Left lung (tissue), 4 donors: ENCODE measurements at regions not wholly inside any gene's neighbourhood (a gene's known extent, or its start where the extent isn't known, plus 50 kb on each side); places are given as distances from the start of the nearest gene placed in this dataset.
"Not testable (repeated sequence)": the region's sequence is repeated elsewhere in the genome, so short reads cannot be mapped to it uniquely, and the experiment has no call there.

Source experiments
- ATAC-seq: fragments of 200-7000 bp; cut with Tn5 transposase; one replicate; pipeline ENCODE4 v1.9.1; 2020; ENCODE audit warnings: moderate library complexity
- DNase-seq, 4 donors: peaks; one replicate each; pipeline ENCODE4 v3.0.0-alpha.2; 2013 to 2020
- H3K27ac ChIP-seq, 2 donors: fragments of 200-600 bp; sonication (generic) in 1 of 2; one replicate each; pipeline versions ENCODE4 v1.5.0 to v1.8.0; 2020 to 2021
- H3K27me3 ChIP-seq, 2 donors: fragments of 200-600 bp; sonication (generic) in 1 of 2; one replicate each; pipeline versions ENCODE4 v1.5.0 to v1.8.0; 2020 to 2021
- H3K36me3 ChIP-seq, 2 donors: fragments of 200-600 bp; sonication (generic) in 1 of 2; one replicate each; pipeline versions ENCODE4 v1.5.0 to v1.8.0; 2020 to 2021
- H3K4me1 ChIP-seq, 2 donors: fragments of 200-600 bp; one replicate each; pipeline ENCODE4 v1.8.0; 2021
- H3K4me3 ChIP-seq, 2 donors: fragments of 200-600 bp; sonication (generic) in 1 of 2; one replicate each; pipeline versions ENCODE4 v1.5.0 to v1.8.0; 2020 to 2021; ENCODE audit warnings: mild to moderate bottlenecking in 1 of 2
- H3K9me3 ChIP-seq, 2 donors: fragments of 200-600 bp; sonication (generic) in 1 of 2; one replicate each; pipeline versions ENCODE4 v1.5.0 to v1.8.0; 2020 to 2021
- CTCF ChIP-seq, 2 donors: fragments of 200-600 bp; sonication (generic) in 1 of 2; IDR thresholded peaks; one replicate each; pipeline versions ENCODE4 v1.5.0 to v1.8.0; 2021; ENCODE audit warnings: antibody characterized with exemption in 2 of 2
- intact Hi-C, 2 donors: fragments of 100-400 bp; cut with DNase I; formaldehyde crosslinking; loops; one replicate each; pipeline versions ENCODE4 v1.11.2 to v1.14.2; 2022
- donor health status: DM: no; HTN: yes; CAD: no.
- donor health status: DM: no; HTN: no; CAD: no.

DNA sequence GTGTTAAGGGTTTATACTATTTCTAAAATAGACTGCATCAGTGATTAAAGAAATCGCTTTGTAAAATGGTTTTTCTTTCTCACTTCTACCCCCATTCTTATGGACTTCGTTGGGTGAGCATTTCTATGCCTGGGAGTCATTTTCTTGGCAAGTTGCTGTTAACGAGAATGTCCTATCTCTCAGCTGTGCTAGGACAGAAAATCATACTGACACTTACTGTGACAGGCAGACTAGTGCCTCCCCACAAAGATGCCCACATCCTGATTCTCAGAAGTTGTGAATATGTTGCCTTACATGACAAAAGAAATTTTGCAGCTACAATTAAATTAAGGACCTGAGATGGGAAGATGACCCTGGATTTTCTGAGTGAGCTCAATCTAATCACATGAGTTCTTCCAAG lies 65.1 kb upstream of the NMUR2 start:
- no peaks in the 10 kb centered on the region for H3K27me3 ChIP-seq
- H3K4me3 ChIP-seq, result no peak overlapping the region
- H3K4me1 ChIP-seq, result no peaks in the 10 kb centered on the region
- no peaks in the 10 kb centered on the region for H3K9me3 ChIP-seq
- intact Hi-C loops, result no loop called here
- no peak for DNase-seq
- no peak overlapping the region for H3K27ac ChIP-seq
- no peak for ATAC-seq
- TF ChIP-seq CTCF (IDR thresholded peaks at IDR 0.05), result no peak
- no peaks in the 10 kb centered on the region for H3K36me3 ChIP-seq

- DNase-seq (no peak), ATAC-seq (no peak)
- intact Hi-C loops, result no loop called here
- Histone ChIP-seq H3K9me3 (no peaks in the 10 kb centered on the region), H3K4me1 (no peaks in the 10 kb centered on the region), H3K27ac (no peak overlapping the region), H3K27me3 (no peaks in the 10 kb centered on the region), H3K36me3 (no peaks in the 10 kb centered on the region), H3K4me3 (no peak overlapping the region)
- TF ChIP-seq CTCF (IDR thresholded peaks at IDR 0.05), result no peak
Observed at GRCh38 chr5:152472083-152472482, 67.0 kb upstream of the NMUR2 start.

DNA sequence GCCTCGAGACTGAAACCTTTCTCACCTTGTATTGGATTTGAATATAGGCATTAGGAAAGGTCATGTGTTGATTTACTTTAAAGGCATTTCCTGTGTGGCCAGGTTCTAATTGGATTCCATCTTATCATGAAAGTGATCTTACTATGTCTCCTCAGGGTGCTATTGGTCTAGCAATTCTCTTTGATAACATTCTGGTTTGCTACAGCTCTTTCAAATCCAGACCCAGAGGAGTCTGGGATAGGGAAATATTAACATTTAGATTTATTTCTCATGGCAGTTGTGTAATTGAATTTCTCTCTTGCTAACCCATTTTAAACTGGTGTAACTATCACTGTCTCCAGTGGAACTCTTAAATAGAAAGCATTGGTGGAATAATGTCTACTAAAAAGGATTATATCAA lies 69.9 kb upstream of the NMUR2 start:
- no peak overlapping the region for H3K27ac ChIP-seq
- H3K4me1 ChIP-seq, result no peaks in the 10 kb centered on the region
- DNase-seq (no peak), ATAC-seq (no peak)
- no peak for TF ChIP-seq CTCF (IDR thresholded peaks at IDR 0.05)
- H3K36me3 ChIP-seq, result no peaks in the 10 kb centered on the region
- intact Hi-C loops, result no loop called here
- H3K9me3 ChIP-seq, result no peaks in the 10 kb centered on the region
- no peaks in the 10 kb centered on the region for H3K27me3 ChIP-seq
- H3K4me3 ChIP-seq, result no peak overlapping the region

- Histone ChIP-seq H3K9me3 (no peaks in the 10 kb centered on the region), H3K27ac (no peak overlapping the region), H3K4me1 (no peaks in the 10 kb centered on the region), H3K27me3 (no peaks in the 10 kb centered on the region), H3K36me3 (no peaks in the 10 kb centered on the region), H3K4me3 (no peak overlapping the region)
- TF ChIP-seq CTCF (IDR thresholded peaks at IDR 0.05), result no peak
- ATAC-seq (no peak), DNase-seq (no peak)
- intact Hi-C loops, result no loop called here
Observed at GRCh38 chr5:152477536-152477935, 72.5 kb upstream of the NMUR2 start.

- H3K4me1 ChIP-seq, ATAC-seq: not testable (repeated sequence)
- DNase-seq, result peak in 1 of 4 donors; percentile 54
Observed at GRCh38 chr5:152479866-152480265, 74.8 kb upstream of the NMUR2 start.

GRCh38 chr5:152480677-152481076 lies 75.6 kb upstream of the NMUR2 start:
- ATAC-seq, H3K27ac ChIP-seq, H3K4me1 ChIP-seq, H3K27me3 ChIP-seq, H3K4me3 ChIP-seq, H3K9me3 ChIP-seq, H3K36me3 ChIP-seq, intact Hi-C loops: not testable (repeated sequence)
- peak in 1 of 4 donors; percentile 36 for DNase-seq

More at GRCh38 chr5:152479866-152480265, 74.8 kb upstream of the NMUR2 start:
- intact Hi-C loops, H3K4me3 ChIP-seq, H3K36me3 ChIP-seq, H3K27ac ChIP-seq, H3K9me3 ChIP-seq, H3K27me3 ChIP-seq: not testable (repeated sequence)
